ENCODE measurements at regions not wholly inside any gene's neighbourhood (a gene's known extent, or its start where the extent isn't known, plus 50 kb on each side); places are given as distances from the start of the nearest gene placed in this dataset.

- TF ChIP-seq POLR2AphosphoS5 (IDR thresholded peaks at IDR 0.05; ENCODE audit: low read depth, low read length): no peak
- no peak for TF ChIP-seq GABPA (IDR thresholded peaks at IDR 0.05; ENCODE audit: low read depth)
- TF ChIP-seq CTCF (IDR thresholded peaks at IDR 0.05): no peak
- no peak for TF ChIP-seq EZH2phosphoT487 (IDR thresholded peaks at IDR 0.05; ENCODE audit: borderline replicate concordance, low read depth)
- no peak for TF ChIP-seq REST (IDR thresholded peaks at IDR 0.05; ENCODE audit: low read depth, low read length)
- no peak for TF ChIP-seq SMC3 (IDR thresholded peaks at IDR 0.05; ENCODE audit: low read depth, low read length)
- no peak for TF ChIP-seq FOXM1 (IDR thresholded peaks at IDR 0.05; ENCODE audit: low read depth)
- no peak for TF ChIP-seq MAX (IDR thresholded peaks at IDR 0.05; ENCODE audit: low read depth)
- TF ChIP-seq ELF1 (IDR thresholded peaks at IDR 0.05): no peak
- TF ChIP-seq RXRA (IDR thresholded peaks at IDR 0.05; ENCODE audit: borderline replicate concordance, low read depth): no peak
Measured at GRCh38 chr9:75385236-75385635, 296.9 kb downstream of the OSTF1 start.
